AG04449 (cell line): ENCODE measurements at regions not wholly inside any gene's neighbourhood (a gene's known extent, or its start where the extent isn't known, plus 50 kb on each side); places are given as distances from the start of the nearest gene placed in this dataset.
"Not testable (repeated sequence)": the region's sequence is repeated elsewhere in the genome, so short reads cannot be mapped to it uniquely, and the experiment has no call there.

Experiments
- CTCF ChIA-PET: fragments of 350-600 bp; formaldehyde crosslinking; extraction: SDS; loops from one replicate; lab custom pipeline; 2021; ENCODE audit warnings: antibody characterized with exemption; lab: Yijun Ruan, JAX
- POLR2A ChIA-PET: fragments of 400-600, 350-600 bp; formaldehyde crosslinking; extraction: SDS; loops from one replicate; lab custom pipeline; 2020; ENCODE audit warnings: antibody characterized with exemption, inconsistent platforms; lab: Yijun Ruan, JAX
- DNase-seq: peaks from one replicate; pipeline ENCODE4 v3.0.0-alpha.2; 2010; ENCODE audit warnings: low read depth, low spot score
- H3K4me3 ChIP-seq: 2 replicates; pipeline ENCODE4 v1.5.1; 2011; ENCODE audit warnings: low read depth, mild to moderate bottlenecking, control low read depth, low read length
- TF ChIP-seq, protein P1 (sequence below): IDR thresholded peaks from one replicate; pipeline ENCODE4 v1.5.1; 2011; ENCODE audit warnings: mild to moderate bottlenecking, moderate library complexity, low read length, control low read depth, inconsistent platforms; ENCODE audit not compliant: insufficient read depth; ENCODE audit errors: missing control alignments

GRCh38 chr1:5730272-5731109 lies 261.7 kb downstream of the NPHP4 start:
- TF ChIP-seq, protein P1, sequence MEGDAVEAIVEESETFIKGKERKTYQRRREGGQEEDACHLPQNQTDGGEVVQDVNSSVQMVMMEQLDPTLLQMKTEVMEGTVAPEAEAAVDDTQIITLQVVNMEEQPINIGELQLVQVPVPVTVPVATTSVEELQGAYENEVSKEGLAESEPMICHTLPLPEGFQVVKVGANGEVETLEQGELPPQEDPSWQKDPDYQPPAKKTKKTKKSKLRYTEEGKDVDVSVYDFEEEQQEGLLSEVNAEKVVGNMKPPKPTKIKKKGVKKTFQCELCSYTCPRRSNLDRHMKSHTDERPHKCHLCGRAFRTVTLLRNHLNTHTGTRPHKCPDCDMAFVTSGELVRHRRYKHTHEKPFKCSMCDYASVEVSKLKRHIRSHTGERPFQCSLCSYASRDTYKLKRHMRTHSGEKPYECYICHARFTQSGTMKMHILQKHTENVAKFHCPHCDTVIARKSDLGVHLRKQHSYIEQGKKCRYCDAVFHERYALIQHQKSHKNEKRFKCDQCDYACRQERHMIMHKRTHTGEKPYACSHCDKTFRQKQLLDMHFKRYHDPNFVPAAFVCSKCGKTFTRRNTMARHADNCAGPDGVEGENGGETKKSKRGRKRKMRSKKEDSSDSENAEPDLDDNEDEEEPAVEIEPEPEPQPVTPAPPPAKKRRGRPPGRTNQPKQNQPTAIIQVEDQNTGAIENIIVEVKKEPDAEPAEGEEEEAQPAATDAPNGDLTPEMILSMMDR, result no peak
- H3K4me3 ChIP-seq, result no peak overlapping the region
- DNase-seq, result no peak
- ChIA-PET CTCF (no interaction called here), POLR2A (no interaction called here)

DNA sequence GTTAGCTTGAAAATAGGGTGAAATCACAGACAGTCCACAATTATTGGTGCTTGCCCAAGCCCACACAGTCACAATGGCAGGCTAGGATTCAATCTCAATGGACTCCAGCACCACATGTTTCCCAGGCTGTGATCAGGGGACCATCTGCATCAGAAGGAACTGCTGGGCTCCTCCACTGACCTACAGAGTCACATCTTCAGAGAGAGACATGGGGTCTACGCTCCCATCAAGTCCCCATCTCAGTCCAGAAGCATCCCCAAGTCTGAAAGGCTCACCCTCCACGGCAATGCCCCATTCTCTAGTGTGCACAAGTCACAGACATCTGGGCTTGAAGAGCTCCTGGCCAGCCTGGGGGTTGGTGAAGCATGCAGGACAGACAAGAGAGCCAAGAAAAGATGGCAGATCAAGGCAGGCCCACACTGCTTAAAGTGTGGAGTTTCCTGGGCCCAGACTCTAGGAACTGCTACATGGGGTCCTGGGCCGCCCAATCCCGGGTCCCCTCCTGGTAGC lies 262.5 kb downstream of the NPHP4 start:
- no peak for DNase-seq
- ChIA-PET CTCF (no interaction called here), POLR2A (no interaction called here)
- H3K4me3 ChIP-seq, result no peak overlapping the region
- TF ChIP-seq, protein P1, result no peak

- no peak for DNase-seq
- ChIA-PET CTCF (no interaction called here), POLR2A (no interaction called here)
- no peak overlapping the region for H3K4me3 ChIP-seq
- TF ChIP-seq, protein P1, result no peak
Measured at GRCh38 chr1:5728663-5729355, 263.4 kb downstream of the NPHP4 start.

DNA sequence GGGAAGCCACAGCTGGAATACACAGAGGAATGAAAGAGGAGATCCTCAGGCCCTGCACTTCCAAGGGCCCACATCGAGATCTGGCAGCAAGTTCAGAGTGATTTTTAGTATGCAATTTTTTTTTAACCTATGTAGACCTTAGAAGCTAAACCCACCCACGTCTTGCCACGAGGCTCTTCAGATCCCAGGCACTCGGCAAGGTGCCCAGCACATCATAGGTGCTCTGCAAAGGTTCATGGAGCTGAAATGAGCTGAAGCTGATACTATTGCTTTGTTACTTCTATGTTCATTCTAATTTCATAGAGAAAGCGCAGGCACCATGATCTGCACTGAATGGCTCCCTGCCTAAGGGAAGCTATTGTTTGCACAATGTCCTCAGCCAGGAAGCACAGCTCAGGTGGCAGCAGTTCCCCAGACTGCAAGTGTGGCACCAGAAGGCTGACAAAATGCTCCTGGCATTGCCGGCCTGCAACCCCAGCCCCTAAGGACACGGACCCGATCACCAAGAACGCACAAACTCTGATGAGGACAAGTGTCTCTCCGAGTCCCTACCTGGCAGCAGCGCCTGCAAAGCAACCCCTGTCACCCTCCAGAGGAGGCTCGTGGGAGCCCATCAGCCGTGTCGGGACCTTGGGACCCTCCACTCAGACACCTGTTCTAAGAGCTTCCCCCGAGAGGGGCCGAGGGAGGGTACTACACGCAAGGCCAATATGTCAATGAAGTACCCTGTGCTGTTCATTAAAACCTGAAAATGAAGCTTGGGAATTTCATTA lies 264.2 kb downstream of the NPHP4 start:
- TF ChIP-seq, protein P1, result no peak
- ChIA-PET CTCF (no interaction called here), POLR2A (no interaction called here)
- no peak overlapping the region for H3K4me3 ChIP-seq
- DNase-seq, result no peak

DNA sequence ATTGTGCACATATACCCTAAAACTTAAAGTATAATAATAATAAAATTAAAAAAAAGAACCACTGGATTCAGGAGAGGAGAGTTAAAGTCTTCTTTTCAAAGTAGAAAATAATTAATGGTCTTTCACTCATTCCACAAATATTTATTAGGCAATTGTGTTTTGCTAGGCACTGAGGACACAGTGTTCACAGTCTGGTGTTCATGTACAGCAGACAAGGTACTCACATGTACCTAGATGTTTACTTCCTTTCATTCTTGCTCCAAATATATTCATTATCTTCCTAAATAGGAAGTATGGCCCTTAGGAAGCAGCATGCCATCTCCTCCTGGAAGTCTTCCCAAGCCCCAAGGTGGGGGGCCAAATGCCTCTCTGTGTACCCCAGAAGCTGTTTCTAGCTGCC lies 265.0 kb downstream of the NPHP4 start:
- POLR2A ChIA-PET, result no interaction called here
- TF ChIP-seq, protein P1, result no peak
- DNase-seq, result no peak
- CTCF ChIA-PET, result no interaction called here
- H3K4me3 ChIP-seq, result no peak overlapping the region

DNA sequence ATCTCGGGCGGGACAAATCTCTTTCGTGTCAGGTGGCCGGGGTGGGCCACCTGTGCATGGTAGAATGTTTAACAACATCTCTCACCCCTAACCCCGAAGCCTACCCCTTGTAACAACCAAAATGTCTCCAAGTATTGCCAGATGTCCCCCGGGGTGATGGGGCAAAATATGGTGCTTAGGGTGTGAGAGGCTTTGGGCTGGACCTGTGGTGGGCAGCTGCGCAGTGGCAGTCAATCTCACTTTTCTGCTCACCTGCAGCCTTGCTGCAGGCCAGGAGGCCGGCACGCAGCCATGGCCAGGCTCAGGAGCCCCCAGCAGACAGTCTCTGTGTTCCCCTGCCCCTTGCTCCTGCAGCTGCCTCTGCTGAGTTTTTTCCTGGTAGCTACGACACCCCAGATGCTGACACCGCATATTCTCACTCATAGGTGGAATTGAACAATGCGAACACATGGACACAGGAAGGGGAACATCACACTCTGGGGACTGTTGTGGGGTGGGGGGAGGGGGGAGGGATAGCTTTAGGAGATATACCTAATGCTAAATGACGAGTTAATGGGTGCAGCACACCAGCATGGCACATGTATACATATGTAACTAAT lies 265.5 kb downstream of the NPHP4 start:
- H3K4me3 ChIP-seq, POLR2A ChIA-PET, CTCF ChIA-PET, DNase-seq: not testable (repeated sequence)
